NB4 (cell line): ENCODE measurements at regions not wholly inside any gene's neighbourhood (a gene's known extent, or its start where the extent isn't known, plus 50 kb on each side); places are given as distances from the start of the nearest gene placed in this dataset.

ENCODE experiments used
- DNase-seq: peaks from one replicate; pipeline ENCODE4 v3.0.0; 2010; ENCODE audit warnings: low read depth
- H3K4me3 ChIP-seq: one replicate; pipeline ENCODE4 v1.5.1; 2011; ENCODE audit warnings: mild to moderate bottlenecking, low read depth, low read length, moderate library complexity
- MAX ChIP-seq: IDR thresholded peaks from 2 replicates; pipeline ENCODE4 v1.6.1; 2011; ENCODE audit warnings: low read depth, low read length
- MYC ChIP-seq: IDR thresholded peaks from 2 replicates; pipeline ENCODE4 v1.6.1; 2011; ENCODE audit warnings: low read depth, low read length
- POLR2A ChIP-seq: IDR thresholded peaks from 2 replicates; pipeline ENCODE4 v1.6.1; 2011; ENCODE audit warnings: mild to moderate bottlenecking; ENCODE audit not compliant: insufficient read length; ENCODE audit errors: extremely low read depth
- TF ChIP-seq, protein P1 (sequence below): IDR thresholded peaks from one replicate; pipeline ENCODE4 v1.5.1; 2012; ENCODE audit warnings: low read depth, low read length

DNA sequence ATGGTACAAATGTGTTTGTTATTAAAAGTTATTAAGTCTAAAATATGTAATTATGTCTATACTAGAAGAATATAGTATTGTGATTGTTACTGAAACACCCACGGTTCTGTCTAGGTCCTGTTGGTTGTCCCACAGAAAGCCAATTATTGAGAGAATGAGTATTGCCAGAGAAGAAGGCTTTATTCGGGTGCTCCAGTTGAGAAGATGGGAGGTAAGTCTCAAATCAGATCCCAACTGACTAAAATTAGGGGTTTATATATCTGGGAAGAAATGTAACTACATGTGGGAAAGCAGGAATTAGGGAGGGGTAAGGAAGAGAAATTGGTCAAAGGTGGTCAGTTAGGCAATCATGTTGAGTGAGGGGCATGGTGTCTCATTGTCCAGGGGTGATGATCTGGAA is 798.4 kb downstream of the PCDH17 start:
- TF ChIP-seq POLR2A (no peak), MAX (no peak), MYC (no peak)
- TF ChIP-seq, protein P1, sequence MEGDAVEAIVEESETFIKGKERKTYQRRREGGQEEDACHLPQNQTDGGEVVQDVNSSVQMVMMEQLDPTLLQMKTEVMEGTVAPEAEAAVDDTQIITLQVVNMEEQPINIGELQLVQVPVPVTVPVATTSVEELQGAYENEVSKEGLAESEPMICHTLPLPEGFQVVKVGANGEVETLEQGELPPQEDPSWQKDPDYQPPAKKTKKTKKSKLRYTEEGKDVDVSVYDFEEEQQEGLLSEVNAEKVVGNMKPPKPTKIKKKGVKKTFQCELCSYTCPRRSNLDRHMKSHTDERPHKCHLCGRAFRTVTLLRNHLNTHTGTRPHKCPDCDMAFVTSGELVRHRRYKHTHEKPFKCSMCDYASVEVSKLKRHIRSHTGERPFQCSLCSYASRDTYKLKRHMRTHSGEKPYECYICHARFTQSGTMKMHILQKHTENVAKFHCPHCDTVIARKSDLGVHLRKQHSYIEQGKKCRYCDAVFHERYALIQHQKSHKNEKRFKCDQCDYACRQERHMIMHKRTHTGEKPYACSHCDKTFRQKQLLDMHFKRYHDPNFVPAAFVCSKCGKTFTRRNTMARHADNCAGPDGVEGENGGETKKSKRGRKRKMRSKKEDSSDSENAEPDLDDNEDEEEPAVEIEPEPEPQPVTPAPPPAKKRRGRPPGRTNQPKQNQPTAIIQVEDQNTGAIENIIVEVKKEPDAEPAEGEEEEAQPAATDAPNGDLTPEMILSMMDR: no peak
- no peak for DNase-seq
- no peak overlapping the region for H3K4me3 ChIP-seq

DNA sequence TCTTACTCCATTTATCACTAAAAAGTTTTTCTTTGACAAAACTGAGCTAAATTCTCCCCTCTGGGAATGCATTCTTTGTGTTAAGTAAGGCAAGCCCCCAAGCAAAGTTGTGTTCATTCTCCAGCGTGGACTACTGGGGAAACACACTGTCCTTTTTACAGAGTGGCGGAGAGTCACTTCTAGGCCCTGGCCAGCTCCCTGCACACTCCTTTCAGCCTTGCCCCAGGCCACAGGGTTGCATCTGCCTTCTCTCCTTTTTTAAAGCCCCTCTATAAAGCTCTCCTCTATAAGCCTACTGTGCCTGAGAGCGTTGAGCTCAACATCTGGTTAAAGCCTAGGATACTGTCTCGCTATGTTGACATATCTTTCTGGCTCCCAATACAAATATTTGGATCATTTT is 803.4 kb downstream of the PCDH17 start:
- DNase-seq: no peak

DNA sequence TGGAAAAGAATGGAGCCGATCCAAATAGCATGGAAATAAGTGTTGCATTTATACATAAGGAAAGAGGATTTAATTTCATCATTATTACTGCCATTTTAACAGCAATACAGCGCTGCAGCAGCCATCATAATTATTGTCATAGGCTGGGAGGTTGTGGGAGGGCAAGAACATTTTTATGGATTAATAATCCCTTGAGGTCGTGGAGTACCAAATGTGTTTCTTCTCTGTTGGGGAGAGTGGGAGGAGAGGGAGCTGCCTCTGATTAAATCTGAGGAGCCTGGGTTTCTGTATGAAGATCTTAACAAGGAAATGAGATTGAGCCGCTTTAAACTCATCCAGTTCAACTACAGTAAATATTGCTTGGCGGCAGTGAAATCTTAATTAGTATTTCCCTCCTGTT is 805.9 kb downstream of the PCDH17 start:
- TF ChIP-seq, protein P1: no peak
- TF ChIP-seq MAX (no peak), POLR2A (no peak), MYC (no peak)
- no peak for DNase-seq
- no peak overlapping the region for H3K4me3 ChIP-seq

More for the DNA sequence above, 803.4 kb downstream of the PCDH17 start:
- H3K4me3 ChIP-seq: no peak overlapping the region
- TF ChIP-seq MAX (no peak), POLR2A (no peak), MYC (no peak)
- TF ChIP-seq, protein P1: no peak

DNA sequence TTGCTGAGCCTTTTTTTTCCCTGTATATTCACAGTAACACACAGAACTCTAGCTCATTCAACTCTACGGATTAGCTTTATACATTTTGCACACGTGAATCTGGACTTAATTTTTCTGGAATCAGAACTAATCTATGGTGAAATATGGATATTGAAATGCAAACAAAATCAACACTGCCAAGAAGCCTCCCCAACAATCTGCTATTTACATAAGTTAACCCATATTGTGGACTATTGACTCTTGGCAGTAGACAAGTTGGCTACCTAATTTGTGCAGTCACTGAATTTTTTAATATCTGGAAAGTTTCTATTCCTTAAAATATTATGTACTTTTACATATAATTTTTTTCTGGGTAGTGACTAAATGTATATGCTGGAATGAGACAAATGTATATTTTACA is 815.4 kb downstream of the PCDH17 start:
- no peak for DNase-seq
- no peak overlapping the region for H3K4me3 ChIP-seq
- TF ChIP-seq MYC (no peak), MAX (no peak), POLR2A (no peak)
- TF ChIP-seq, protein P1: no peak

GRCh38 chr13:58452123-58452623 is 820.6 kb downstream of the PCDH17 start:
- DNase-seq: no peak
- TF ChIP-seq POLR2A: no peak
- H3K4me3 ChIP-seq: no peak overlapping the region

GRCh38 chr13:58455094-58455493 is 823.5 kb downstream of the PCDH17 start:
- TF ChIP-seq POLR2A (no peak), MYC (no peak), MAX (no peak)
- TF ChIP-seq, protein P1: no peak
- no peak for DNase-seq
- no peak overlapping the region for H3K4me3 ChIP-seq
